Activated T-cell treated with anti-CD3 and anti-CD28 coated beads for 48 hours (primary cell): ENCODE measurements at regions not wholly inside any gene's neighbourhood (a gene's known extent, or its start where the extent isn't known, plus 50 kb on each side); places are given as distances from the start of the nearest gene placed in this dataset.
"Not testable (repeated sequence)": the region's sequence is repeated elsewhere in the genome, so short reads cannot be mapped to it uniquely, and the experiment has no call there.

Experiments used
- DNase-seq: peaks from one replicate; pipeline ENCODE4 v3.0.0-alpha.2; 2020; ENCODE audit warnings: low read depth

DNA sequence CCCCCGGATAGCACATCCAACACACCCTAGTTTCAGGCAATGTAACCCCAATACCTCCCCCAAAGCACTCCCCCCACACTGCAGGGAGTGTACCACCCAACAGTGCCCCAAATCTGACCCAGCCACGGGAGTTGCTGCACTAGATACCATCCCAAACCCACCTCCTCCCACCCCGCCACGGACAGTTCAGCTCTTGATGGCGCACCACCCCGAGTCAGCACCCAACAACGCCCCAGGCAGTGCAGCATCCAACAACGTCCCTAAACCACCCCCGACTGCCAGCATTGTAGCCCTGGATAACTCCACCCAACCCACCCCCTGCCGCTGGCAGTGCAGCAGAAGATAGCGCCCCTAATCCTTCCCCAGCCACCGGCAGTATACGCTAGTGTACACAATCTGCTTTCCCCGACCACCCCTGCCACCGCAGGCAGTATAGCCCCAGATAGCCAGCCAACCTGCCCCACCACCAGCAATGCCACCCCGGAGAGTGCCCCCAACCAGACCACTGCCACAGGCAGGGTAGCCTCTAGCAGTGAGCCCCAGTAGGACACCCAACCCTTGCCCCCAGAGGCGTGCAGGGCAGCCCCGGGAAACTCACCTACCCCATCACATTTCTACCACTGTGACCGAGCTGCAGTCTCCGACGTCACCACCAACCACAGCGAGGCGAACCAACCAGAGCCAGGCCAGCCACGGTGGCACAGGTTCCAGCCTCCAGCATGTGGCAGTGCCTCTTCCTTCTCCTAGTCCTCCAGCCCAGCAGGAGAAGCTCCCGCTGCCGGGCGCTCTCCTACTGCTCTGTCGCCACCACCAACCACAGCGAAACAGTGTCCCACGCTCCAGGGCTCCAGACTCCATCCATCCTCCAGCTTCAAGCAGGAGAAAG lies 178.1 kb downstream of the POTEB3 start:
- DNase-seq = no peak

DNA sequence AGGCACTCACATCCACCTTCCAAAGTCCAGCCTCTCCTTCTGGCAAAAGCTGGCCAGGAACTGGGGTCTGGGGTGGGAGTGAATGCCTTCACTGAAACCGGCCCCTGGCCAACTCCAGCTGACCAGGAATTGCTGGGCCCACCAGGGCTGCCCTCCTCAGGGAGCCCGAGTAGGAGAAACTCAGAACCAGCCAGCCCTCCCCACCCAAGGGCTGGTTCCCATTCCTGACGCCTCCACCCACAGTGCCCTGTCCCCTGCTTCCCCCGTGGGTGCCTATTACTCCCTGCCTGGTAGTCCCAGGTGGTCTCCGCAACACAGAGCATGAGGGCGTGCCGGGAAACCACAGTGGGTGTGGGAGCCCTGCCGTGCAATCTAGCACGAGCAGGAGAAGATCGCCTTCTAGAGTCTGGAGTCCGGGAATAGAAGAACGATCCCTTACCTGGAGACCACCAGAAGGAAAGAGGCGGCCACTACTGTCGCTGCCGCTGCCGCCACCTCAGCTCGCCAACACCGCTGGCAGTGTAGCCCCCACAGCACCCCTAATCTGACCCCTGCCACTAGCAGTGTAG lies 178.8 kb downstream of the POTEB3 start:
- no peak for DNase-seq

DNA sequence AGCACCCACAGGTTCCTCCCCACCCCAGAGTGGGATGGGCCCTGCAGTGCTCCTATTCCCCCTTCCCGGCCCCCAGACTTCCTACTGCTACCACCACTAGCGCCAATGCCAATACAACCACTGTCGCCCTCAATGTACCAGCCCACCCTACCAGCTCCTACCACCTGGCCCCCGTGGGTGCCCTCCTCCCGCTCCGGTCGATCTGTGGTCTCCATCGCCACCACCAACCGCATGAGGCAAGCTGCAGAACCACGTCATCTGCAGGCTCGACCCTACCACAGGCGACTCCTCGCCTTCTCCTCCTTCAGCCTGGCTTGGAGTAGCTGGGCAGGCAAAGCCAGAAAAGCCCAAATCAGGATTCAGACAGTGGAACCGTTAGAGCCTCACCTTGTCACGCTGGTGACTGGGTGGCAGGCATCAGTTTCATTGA lies 179.3 kb downstream of the POTEB3 start:
- DNase-seq = no peak

DNA sequence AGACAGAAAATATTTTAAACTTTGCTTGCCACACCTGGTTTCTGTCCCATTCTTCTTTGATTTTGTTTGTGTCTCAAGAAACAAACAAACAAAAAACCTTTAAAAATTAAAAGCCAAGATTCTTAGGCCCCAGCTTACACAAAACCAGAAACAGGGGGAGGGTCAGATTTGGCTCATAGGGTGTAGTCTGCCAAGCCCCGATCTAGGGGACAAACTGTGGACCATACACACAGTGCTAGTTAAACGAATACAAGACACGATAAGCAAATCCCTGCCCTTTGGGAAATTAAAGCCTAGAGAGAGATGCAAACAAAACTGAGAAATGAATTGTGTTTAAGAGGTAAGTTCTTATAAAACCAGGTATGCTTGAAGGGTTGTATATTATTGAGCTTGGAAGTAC lies 181.7 kb downstream of the POTEB3 start:
- not testable (repeated sequence) for DNase-seq

DNA sequence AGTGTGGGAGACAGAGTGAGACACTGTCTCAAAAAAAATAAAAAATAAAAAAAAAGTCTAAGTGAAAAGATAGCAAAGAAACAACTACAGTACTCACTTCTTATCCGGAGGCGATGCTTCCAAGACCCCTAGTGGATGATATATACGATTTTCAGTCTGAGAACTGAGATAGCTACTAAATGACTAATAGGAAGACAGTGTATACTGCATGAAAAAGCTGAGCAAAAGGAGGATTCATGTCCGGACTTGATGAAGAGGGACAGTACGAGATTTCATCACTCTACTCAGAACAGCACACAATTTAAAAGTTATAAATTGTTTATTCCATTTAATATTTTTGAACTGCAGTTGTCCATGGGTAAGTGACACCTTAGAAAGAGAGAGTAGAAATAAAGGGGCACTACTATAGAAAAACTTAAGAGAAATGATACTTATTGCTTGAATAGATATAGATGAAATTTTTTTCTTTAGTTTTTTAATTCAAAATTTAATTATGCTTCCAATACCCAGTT lies 190.7 kb downstream of the POTEB3 start:
- not testable (repeated sequence) for DNase-seq
